Liver (tissue), 8 donors: ENCODE measurements at regions not wholly inside any gene's neighbourhood (a gene's known extent, or its start where the extent isn't known, plus 50 kb on each side); places are given as distances from the start of the nearest gene placed in this dataset.

Experiments
- DNase-seq: peaks from one replicate; pipeline ENCODE4 v3.0.0-alpha.2; 2017; ENCODE audit warnings: low spot score
- H3K27ac ChIP-seq, 2 donors: one replicate each; pipeline ENCODE4 v1.7.0; 2013; ENCODE audit warnings: inconsistent platforms in 2 of 2, low read length in 2 of 2, control low read depth in 1 of 2, low read depth in 1 of 2, mild to moderate bottlenecking in 1 of 2
- H3K27me3 ChIP-seq, 4 donors: one replicate each; pipeline versions ENCODE4 v1.6.1 to v1.7.0; 2013; ENCODE audit warnings: low read length in 3 of 4, inconsistent platforms in 1 of 4, mild to moderate bottlenecking in 1 of 4, moderate library complexity in 1 of 4; ENCODE audit not compliant: control insufficient read depth in 4 of 4, insufficient read depth in 4 of 4
- H3K36me3 ChIP-seq, 4 donors: one replicate each; pipeline versions ENCODE4 v1.6.1 to v1.7.0; 2013; ENCODE audit warnings: low read length in 3 of 4, mild to moderate bottlenecking in 3 of 4, low read depth in 1 of 4, moderate library complexity in 1 of 4; ENCODE audit not compliant: control insufficient read depth in 4 of 4, insufficient read depth in 3 of 4
- H3K4me1 ChIP-seq, 4 donors: one replicate each; pipeline versions ENCODE4 v1.6.1 to v1.7.0; 2013; ENCODE audit warnings: low read length in 3 of 4, mild to moderate bottlenecking in 3 of 4, moderate library complexity in 1 of 4; ENCODE audit not compliant: control insufficient read depth in 4 of 4, insufficient read depth in 4 of 4
- H3K4me3 ChIP-seq, 3 donors: one replicate each; pipeline versions ENCODE4 v1.6.1 to v1.7.0; 2013; ENCODE audit warnings: low read length in 3 of 3, control low read depth in 1 of 3, low read depth in 1 of 3, mild to moderate bottlenecking in 1 of 3
- H3K9ac ChIP-seq, 2 donors: one replicate each; pipeline ENCODE4 v1.7.0; 2013; ENCODE audit warnings: low read length in 2 of 2, mild to moderate bottlenecking in 2 of 2, moderate library complexity in 2 of 2, control low read depth in 1 of 2, low read depth in 1 of 2
- H3K9me3 ChIP-seq, 4 donors: one replicate each; pipeline versions ENCODE4 v1.6.1 to v1.7.0; 2013; ENCODE audit warnings: low read length in 3 of 4; ENCODE audit not compliant: control insufficient read depth in 4 of 4
- CTCF ChIP-seq: fragments of 150-350 bp; IDR thresholded peaks from 2 replicates; pipeline ENCODE4 v1.5.1; 2017; ENCODE audit warnings: improper control_type of control experiment, low read depth, low read length; ENCODE audit not compliant: missing input control
- EGR1 ChIP-seq, 2 donors: IDR thresholded peaks; 2 replicates each; pipeline ENCODE4 v1.6.1; 2016 to 2018; ENCODE audit warnings: antibody characterized with exemption in 2 of 2, low read depth in 2 of 2
- FOXA1 ChIP-seq: IDR thresholded peaks from 2 replicates; pipeline ENCODE4 v1.6.1; 2016; ENCODE audit warnings: antibody characterized with exemption
- GABPA ChIP-seq, 2 donors: IDR thresholded peaks in 1 of 2; conservative IDR thresholded peaks in 1 of 2; 2 replicates each; pipeline ENCODE4 v1.6.1; 2016; ENCODE audit warnings: antibody characterized with exemption in 2 of 2, mild to moderate bottlenecking in 1 of 2, moderate library complexity in 1 of 2
- HNF4A ChIP-seq, 2 donors: conservative IDR thresholded peaks; 2 replicates each; pipeline ENCODE4 v1.6.1; 2016; ENCODE audit warnings: antibody characterized with exemption in 2 of 2, mild to moderate bottlenecking in 2 of 2
- HNF4G ChIP-seq: IDR thresholded peaks from 2 replicates; pipeline ENCODE4 v1.6.1; 2016; ENCODE audit warnings: antibody characterized with exemption
- JUND ChIP-seq, 2 donors: IDR thresholded peaks; 2 replicates each; pipeline ENCODE4 v1.6.1; 2016; ENCODE audit warnings: antibody characterized with exemption in 2 of 2
- MAX ChIP-seq: IDR thresholded peaks from 2 replicates; pipeline ENCODE4 v1.6.1; 2016; ENCODE audit warnings: antibody characterized with exemption
- NR2F2 ChIP-seq: IDR thresholded peaks from 2 replicates; pipeline ENCODE4 v1.6.1; 2016; ENCODE audit warnings: antibody characterized with exemption
- REST ChIP-seq: IDR thresholded peaks from 2 replicates; pipeline ENCODE4 v1.6.1; 2016; ENCODE audit warnings: antibody characterized with exemption, mild to moderate bottlenecking
- RXRA ChIP-seq, 2 donors: IDR thresholded peaks; 2 replicates each; pipeline ENCODE4 v1.6.1; 2017 to 2018; ENCODE audit warnings: antibody characterized with exemption in 2 of 2, mild to moderate bottlenecking in 1 of 2
- TAF1 ChIP-seq: conservative IDR thresholded peaks from 2 replicates; pipeline ENCODE4 v1.6.1; 2016; ENCODE audit warnings: antibody characterized with exemption, mild to moderate bottlenecking
- WGBS: extraction: QIAGEN DNeasy Blood & Tissue Kit; methylation state at CpG from one replicate; pipeline ENCODE4 v1.1.7; 2013; 5-methylcytosine and 5-hydroxymethylcytosine counted together
- donor health status: healthy.
- donor health status: healthy.
- donor health status: healthy.
- donor health status: healthy.
- donor health status: healthy.

- H3K9me3 ChIP-seq, result no peaks in the 10 kb centered on the region
- H3K4me3 ChIP-seq, result no peak overlapping the region
- WGBS, result 73% methylated on average over 2 of the region's 2 CpGs
- no peaks in the 10 kb centered on the region for H3K27me3 ChIP-seq
- no peaks in the 10 kb centered on the region for H3K4me1 ChIP-seq
- DNase-seq, result no peak
- TF ChIP-seq TAF1, result no peak
- no peak for TF ChIP-seq HNF4G
- no peak for TF ChIP-seq NR2F2
- no peak for TF ChIP-seq EGR1 (IDR thresholded peaks at IDR 0.05; ENCODE audit: low read depth in 2 of 2)
- no peak for TF ChIP-seq JUND (IDR thresholded peaks at IDR 0.05)
- TF ChIP-seq REST, result no peak
- TF ChIP-seq RXRA (IDR thresholded peaks at IDR 0.05), result no peak
- TF ChIP-seq MAX, result no peak
- no peak overlapping the region for H3K27ac ChIP-seq
- H3K9ac ChIP-seq, result no peak overlapping the region
- H3K36me3 ChIP-seq, result no peaks in the 10 kb centered on the region
These were observed 251.6 kb downstream of the BCAT1 start for GRCh38 chr12:24697295-24697694.

GRCh38 chr12:24696800-24697199 is 252.1 kb downstream of the BCAT1 start:
- Histone ChIP-seq H3K4me1 (no peaks in the 10 kb centered on the region), H3K36me3 (no peaks in the 10 kb centered on the region), H3K9ac (no peak overlapping the region), H3K27ac (no peak overlapping the region), H3K4me3 (no peak overlapping the region), H3K27me3 (no peaks in the 10 kb centered on the region), H3K9me3 (no peaks in the 10 kb centered on the region)
- DNase-seq, result no peak
- 85% methylated on average over 6 of the region's 6 CpGs for WGBS
- TF ChIP-seq HNF4G (no peak), EGR1 (IDR thresholded peaks at IDR 0.05; ENCODE audit: low read depth in 2 of 2) (no peak), TAF1 (no peak), CTCF (no peak), MAX (no peak), HNF4A (conservative IDR thresholded peaks at IDR 0.05) (no peak), FOXA1 (no peak), REST (no peak), GABPA (IDR thresholded peaks at IDR 0.05 in 1 of 2, conservative IDR thresholded peaks at IDR 0.05 in 1 of 2) (no peak)
